OCI-M1 (cell line): ENCODE measurements at regions not wholly inside any gene's neighbourhood (a gene's known extent, or its start where the extent isn't known, plus 50 kb on each side); places are given as distances from the start of the nearest gene placed in this dataset.
"Not testable (repeated sequence)": the region's sequence is repeated elsewhere in the genome, so short reads cannot be mapped to it uniquely, and the experiment has no call there.

ENCODE experiments used
- DNase-seq: peaks from one replicate; lab custom pipeline; 2025; lab: John Stamatoyannopoulos, UW

- DNase-seq, result no peak
These were observed 413.8 kb upstream of the RAB6C start for GRCh38 chr2:129565551-129566109.

- DNase-seq, result not testable (repeated sequence)
These were observed 408.7 kb upstream of the RAB6C start for GRCh38 chr2:129570812-129571211.

DNA sequence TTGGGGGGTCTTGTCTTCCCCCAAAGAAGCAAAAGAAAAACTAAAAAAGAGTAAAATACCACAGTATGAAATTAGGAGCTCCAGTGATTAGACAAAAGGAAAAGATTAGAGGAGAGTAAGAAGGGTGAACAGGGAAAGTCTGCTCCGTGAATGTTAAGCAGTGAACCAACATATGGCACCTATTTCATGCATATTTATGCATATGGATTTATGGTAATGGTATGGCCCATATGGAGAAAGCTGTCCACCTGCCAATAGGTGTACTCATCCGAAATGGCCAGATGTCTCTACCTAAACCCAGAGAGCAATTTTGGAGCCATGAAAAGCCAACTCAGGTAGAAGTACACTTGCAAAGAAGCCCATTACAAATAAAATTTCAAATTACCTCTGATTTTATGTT is 404.0 kb upstream of the RAB6C start:
- DNase-seq, result no peak

- no peak for DNase-seq
These were observed 403.6 kb upstream of the RAB6C start for GRCh38 chr2:129575880-129576279.

DNA sequence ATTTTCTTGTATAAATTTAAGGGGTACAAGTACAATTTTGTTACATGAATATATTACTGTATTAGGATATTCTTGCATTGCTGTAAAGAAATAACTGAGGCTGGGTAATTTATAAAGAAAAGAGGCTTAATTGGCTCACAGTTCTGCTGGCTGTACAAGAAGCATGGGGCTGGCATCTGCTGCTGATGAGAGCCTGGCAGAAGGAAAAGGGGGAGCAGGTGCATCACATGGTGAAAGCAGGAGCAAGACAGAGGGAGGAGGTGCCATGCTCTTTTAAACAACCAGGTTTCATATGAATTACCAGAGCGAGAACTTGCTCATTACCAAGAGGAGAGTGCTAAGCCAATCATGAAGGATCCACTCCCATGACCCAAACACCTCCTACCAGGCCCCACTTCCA is 399.5 kb upstream of the RAB6C start:
- DNase-seq, result no peak

- DNase-seq, result peak; percentile 7
These were observed 393.7 kb upstream of the RAB6C start for GRCh38 chr2:129585760-129586159.

GRCh38 chr2:129587426-129588064 is 391.9 kb upstream of the RAB6C start:
- DNase-seq, result no peak

DNA sequence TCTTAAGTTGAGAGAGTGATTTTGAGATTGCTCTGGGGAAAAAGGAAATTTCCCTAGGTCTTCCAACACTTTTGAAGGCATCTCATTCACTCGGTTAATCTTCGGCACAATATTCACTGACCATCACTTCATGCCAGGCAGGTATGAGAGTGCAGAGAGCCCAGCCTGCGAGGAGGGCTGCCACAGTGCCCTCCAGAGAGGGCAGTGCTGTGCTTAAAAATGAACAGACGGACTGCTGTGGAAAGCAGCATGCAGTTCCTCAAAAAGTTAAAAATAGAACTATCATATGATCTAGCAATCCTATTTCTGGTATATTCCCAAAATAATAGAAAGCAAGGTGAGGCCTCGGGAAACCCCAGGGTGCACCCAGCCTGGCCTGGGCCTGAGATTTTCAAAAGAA is 374.9 kb upstream of the RAB6C start:
- DNase-seq, result no peak

DNA sequence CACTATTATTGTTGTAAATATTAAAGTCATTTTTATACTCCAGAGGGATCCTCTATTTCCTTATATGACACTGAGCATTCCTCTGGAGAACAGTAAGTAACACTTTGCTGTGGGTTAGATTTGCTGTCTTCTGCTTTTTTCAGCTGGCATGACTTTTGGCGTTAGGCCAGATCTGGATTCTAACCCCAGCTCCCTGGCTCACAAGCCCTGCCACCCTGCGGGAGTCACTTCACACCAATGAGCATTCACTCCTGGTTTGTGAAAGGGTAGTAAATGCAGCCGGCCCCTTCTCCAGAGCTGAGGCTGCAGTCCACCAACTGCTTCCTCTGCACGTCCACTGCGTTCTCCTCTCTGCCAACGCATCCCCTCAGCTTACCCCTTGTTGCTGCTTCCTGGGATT is 373.8 kb upstream of the RAB6C start:
- DNase-seq, result no peak

DNA sequence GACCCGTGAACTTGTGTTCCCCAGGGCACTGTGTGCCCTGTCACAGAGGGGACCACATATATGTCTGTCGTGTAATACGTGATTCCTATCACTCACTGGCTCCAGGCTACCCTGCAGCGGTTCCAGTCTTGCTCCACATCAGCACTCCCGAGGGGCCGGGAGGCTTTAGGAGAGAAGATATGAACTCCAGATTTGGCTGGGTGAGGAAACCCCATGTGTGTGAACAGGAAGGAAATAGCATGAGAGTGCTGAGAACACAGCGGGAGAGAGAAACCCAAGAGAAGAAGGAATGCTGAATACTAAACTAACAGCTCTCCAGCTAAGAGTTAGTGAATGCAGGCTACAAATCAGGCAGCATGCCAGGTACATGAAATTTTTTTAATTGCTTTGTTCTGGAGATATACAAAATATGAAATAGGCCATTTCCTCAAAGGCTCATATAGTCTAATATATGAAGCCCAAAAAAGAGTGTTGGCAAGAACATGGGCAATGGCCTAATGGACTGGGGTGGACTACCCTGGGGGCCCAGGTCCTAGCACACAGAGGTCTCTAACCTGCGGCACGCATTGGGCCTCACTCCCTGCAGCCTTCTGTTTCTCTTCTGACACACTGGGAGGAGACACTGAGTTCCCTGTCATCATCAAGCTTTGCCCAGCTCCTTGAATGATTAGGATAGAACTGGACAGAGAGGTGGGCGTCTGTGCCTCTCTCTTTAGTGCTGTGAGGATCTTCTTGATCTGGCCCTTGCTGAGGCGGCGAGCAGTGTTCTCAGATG is 372.8 kb upstream of the RAB6C start:
- no peak for DNase-seq

DNA sequence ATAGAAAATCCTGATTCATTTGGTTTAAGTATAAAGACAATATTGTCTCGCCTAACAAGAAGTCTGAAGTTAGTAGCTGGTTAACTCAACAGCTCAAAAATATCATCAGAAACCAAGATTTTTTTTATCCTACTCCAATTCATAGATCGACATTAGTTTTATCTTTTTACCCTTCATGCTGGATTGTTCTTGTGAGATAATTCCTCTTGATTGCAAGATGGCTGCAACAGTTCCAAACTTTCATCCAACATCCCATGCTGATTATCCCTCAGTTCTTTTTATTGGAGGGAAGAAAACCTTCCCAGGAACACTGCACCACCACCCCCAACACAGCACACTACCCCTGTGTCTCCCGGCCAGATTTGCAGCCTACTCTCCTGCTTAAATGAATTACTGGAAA is 370.2 kb upstream of the RAB6C start:
- DNase-seq, result no peak

- DNase-seq, result no peak
These were observed 368.7 kb upstream of the RAB6C start for GRCh38 chr2:129610766-129611165.

DNA sequence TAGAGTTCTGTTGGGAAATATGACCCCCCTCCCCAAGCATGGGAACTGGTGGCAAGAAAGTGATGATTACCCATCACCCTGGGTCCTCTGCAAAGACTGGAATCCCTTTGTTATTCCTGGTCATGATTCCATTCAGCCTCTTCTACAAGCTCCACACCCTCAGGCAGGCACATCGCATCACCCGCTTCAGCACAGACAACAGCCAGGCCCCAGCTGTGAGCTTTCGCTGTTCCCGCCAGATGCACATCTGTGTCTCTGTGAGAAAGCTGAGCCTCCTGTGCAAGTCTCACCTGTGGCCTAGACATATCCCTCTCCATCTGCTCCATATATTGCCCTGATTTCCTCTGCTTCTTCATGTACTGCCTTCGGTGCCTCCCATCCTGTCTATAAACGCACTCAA is 368.0 kb upstream of the RAB6C start:
- no peak for DNase-seq

- no peak for DNase-seq
These were observed 360.0 kb upstream of the RAB6C start for GRCh38 chr2:129619471-129619870.

GRCh38 chr2:129620411-129620810 is 359.1 kb upstream of the RAB6C start:
- no peak for DNase-seq

DNA sequence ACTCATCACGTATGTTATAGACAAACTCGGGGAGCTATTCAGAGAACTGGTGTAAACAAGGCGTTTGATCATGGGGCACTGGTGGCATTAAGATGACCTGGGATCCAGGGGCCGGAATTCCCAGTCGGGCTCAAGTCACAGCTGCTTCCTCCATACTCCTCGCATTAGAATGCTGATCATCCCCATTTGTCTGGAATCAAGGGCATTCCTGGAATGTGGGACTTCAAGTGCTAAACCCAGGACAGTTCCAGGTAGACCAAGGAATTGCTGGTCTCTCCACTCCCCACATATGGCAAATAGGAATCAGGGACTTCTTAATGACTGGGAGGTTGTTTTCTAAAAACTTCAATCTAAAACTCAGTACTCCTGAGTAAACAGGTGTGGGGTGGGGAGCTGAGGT is 355.7 kb upstream of the RAB6C start:
- DNase-seq, result no peak

DNA sequence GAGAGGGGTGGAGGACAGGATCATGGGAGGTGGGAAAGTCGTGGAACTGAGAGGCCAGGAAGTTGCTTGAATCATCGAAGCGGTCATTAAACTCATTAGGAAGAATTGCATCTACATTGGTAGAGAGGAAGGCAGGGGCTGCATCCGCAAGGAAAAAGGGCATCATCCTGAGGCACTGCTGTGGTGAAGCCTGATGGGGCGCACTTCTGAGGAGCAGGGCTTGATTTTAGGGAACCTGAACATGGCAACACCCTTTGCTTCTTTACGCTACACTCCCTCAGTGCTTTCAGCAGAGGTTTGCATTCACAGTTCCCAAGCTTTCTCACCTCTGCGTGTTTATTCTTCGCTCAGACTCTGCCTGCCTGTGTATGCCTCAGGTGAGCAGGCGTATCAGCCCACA is 352.0 kb upstream of the RAB6C start:
- no peak for DNase-seq

GRCh38 chr2:129636692-129637091 is 342.8 kb upstream of the RAB6C start:
- no peak for DNase-seq

GRCh38 chr2:129641371-129641770 is 338.1 kb upstream of the RAB6C start:
- no peak for DNase-seq

GRCh38 chr2:129642526-129643043 is 336.9 kb upstream of the RAB6C start:
- DNase-seq, result no peak

- DNase-seq, result no peak
These were observed 334.1 kb upstream of the RAB6C start for GRCh38 chr2:129645335-129645734.

- no peak for DNase-seq
These were observed 333.4 kb upstream of the RAB6C start for GRCh38 chr2:129646107-129646506.

DNA sequence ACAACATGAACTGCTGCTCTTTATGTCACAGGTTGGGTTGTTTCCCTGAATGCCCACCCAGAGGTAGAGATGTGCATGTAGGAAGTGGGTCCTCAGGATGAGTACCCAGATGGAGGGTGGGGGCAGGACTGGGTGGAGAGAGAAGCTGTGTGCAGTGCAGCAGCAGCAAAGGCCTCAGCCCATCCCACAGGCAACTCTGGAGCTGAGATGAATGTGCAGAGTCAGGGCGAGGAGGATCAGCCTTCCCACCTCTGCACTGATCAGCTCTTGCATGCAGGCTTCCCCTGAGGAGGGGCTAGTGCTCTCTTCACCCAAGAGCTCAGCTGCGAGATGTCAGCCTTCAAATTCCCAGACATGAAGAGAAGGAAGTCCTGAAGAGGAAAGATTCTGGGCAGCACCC is 326.2 kb upstream of the RAB6C start:
- DNase-seq, result no peak
